Ascending aorta (tissue), 2 donors: ENCODE measurements at regions not wholly inside any gene's neighbourhood (a gene's known extent, or its start where the extent isn't known, plus 50 kb on each side); places are given as distances from the start of the nearest gene placed in this dataset.

Experiments used
- DNase-seq, 2 donors: peaks; one replicate each; pipeline ENCODE4 v3.0.0-alpha.2; 2019; ENCODE audit warnings: low spot score in 2 of 2
- H3K27ac ChIP-seq, 2 donors: fragments of 200-600 bp; sonication (generic); one replicate each; pipeline ENCODE4 v1.5.1; 2016 to 2017; ENCODE audit warnings: mild to moderate bottlenecking in 1 of 2
- H3K27me3 ChIP-seq: fragments of 200-600 bp; sonication (generic); one replicate; pipeline ENCODE4 v1.5.1; 2017
- H3K36me3 ChIP-seq, 2 donors: fragments of 200-600 bp; sonication (generic); one replicate each; pipeline ENCODE4 v1.5.1; 2016
- H3K4me1 ChIP-seq, 2 donors: fragments of 200-600 bp; sonication (generic); one replicate each; pipeline ENCODE4 v1.5.1; 2016 to 2017; ENCODE audit warnings: mild to moderate bottlenecking in 1 of 2
- H3K4me3 ChIP-seq, 2 donors: fragments of 200-600 bp; sonication (generic); one replicate each; pipeline ENCODE4 v1.5.1; 2016 to 2017; ENCODE audit warnings: mild to moderate bottlenecking in 1 of 2
- H3K9me3 ChIP-seq, 2 donors: fragments of 200-600 bp; sonication (generic); one replicate each; pipeline ENCODE4 v1.5.1; 2016
- intact Hi-C: fragments of 100-400 bp; cut with DNase I; formaldehyde crosslinking; loops from one replicate; pipeline ENCODE4 v1.15.1; 2023
- TF ChIP-seq, protein P1 (sequence below), 3 experiments: fragments of 200-600 bp in 2 of 3; fragments of 450-650 bp in 1 of 3; sonication (generic) in 2 of 3; IDR thresholded peaks; one replicate each; pipeline ENCODE4 v1.5.1; 2016 to 2019; ENCODE audit warnings: antibody characterized with exemption in 3 of 3, mild to moderate bottlenecking in 1 of 3, moderate library complexity in 1 of 3

DNA sequence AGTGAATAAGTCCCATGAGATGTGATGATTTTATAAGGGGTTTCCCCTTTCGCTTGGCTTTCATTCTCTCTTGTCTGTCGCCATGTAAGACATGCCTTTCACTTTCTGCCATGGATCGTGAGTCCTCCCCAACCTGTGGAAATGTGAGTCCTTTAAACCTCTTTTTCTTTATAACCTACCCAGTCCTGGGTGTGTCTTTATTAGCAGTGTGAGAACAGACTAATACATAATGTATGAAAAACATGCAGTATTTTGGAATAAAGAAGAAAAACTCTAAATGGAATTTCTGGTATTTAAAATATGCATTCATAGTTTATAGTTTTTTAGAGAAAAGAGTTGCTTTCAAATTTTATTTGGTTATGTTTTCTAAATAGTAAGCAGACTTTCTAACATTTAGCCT, 360.7 kb downstream of the PCDH7 start:
- Histone ChIP-seq H3K27me3 (no peaks in the 10 kb centered on the region), H3K27ac (peak overlapping the region; percentile 78 to 88), H3K4me3 (peak overlapping the region in 1 of 2 donors; percentile 14), H3K9me3 (no peaks in the 10 kb centered on the region), H3K36me3 (no peaks in the 10 kb centered on the region), H3K4me1 (peaks cover 6 to 38% of the 10 kb centered on the region in 2 donors)
- no peak for DNase-seq
- TF ChIP-seq, protein P1, sequence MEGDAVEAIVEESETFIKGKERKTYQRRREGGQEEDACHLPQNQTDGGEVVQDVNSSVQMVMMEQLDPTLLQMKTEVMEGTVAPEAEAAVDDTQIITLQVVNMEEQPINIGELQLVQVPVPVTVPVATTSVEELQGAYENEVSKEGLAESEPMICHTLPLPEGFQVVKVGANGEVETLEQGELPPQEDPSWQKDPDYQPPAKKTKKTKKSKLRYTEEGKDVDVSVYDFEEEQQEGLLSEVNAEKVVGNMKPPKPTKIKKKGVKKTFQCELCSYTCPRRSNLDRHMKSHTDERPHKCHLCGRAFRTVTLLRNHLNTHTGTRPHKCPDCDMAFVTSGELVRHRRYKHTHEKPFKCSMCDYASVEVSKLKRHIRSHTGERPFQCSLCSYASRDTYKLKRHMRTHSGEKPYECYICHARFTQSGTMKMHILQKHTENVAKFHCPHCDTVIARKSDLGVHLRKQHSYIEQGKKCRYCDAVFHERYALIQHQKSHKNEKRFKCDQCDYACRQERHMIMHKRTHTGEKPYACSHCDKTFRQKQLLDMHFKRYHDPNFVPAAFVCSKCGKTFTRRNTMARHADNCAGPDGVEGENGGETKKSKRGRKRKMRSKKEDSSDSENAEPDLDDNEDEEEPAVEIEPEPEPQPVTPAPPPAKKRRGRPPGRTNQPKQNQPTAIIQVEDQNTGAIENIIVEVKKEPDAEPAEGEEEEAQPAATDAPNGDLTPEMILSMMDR (IDR thresholded peaks at IDR 0.05): no peak
- intact Hi-C loops: no loop called here

DNA sequence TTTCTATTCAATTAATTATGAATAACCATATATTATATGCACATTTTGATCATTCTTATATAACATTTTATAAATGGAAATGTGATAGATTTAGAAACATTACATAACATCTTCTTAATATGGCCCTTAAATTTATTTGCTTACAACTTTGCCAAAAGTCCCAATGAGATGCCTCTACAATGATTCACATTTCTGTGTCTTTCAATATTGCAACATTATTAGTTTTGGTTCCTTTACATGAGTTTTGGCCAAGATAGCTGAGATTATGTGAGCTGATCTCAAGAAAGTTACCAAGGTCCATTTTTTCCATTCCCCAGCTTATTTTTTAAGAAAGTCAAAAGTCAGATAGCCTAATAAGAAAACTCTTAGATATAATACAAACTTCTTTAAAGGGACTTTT, 361.2 kb downstream of the PCDH7 start:
- H3K27ac ChIP-seq: peak overlapping the region; percentile 78 to 88
- peaks cover 10 to 40% of the 10 kb centered on the region in 2 donors for H3K4me1 ChIP-seq

DNA sequence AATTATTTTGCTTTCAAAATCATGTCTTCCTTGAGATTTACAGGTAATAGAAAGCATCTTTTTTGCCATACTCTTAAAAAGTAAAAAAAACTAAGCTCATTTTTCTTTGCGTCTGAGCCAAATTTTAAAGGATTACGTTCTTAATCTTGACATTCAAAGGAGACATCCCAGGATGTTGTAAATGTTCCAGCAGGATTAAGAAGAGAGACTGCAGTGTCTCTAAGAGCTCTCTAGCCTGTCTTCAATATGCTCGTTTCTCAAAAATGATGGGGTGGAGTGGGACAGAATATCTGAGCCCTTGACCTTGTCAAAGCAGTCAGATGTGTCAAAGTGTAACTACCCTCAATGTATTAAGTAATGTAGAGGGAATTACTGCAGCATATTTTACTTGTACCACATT, 363.3 kb downstream of the PCDH7 start:
- Histone ChIP-seq H3K4me1 (peaks cover 18 to 51% of the 10 kb centered on the region in 2 donors), H3K27me3 (no peaks in the 10 kb centered on the region), H3K9me3 (no peaks in the 10 kb centered on the region), H3K4me3 (no peak overlapping the region), H3K36me3 (no peaks in the 10 kb centered on the region), H3K27ac (peak overlapping the region; percentile 41 to 78)
- intact Hi-C loops: no loop called here
- TF ChIP-seq, protein P1 (IDR thresholded peaks at IDR 0.05): no peak
- no peak for DNase-seq

More for the DNA sequence above, 361.2 kb downstream of the PCDH7 start:
- Histone ChIP-seq H3K9me3 (no peaks in the 10 kb centered on the region), H3K27me3 (no peaks in the 10 kb centered on the region), H3K36me3 (no peaks in the 10 kb centered on the region), H3K4me3 (no peak overlapping the region)
- no peak for DNase-seq
- TF ChIP-seq, protein P1 (IDR thresholded peaks at IDR 0.05): no peak
- intact Hi-C loops: no loop called here

DNA sequence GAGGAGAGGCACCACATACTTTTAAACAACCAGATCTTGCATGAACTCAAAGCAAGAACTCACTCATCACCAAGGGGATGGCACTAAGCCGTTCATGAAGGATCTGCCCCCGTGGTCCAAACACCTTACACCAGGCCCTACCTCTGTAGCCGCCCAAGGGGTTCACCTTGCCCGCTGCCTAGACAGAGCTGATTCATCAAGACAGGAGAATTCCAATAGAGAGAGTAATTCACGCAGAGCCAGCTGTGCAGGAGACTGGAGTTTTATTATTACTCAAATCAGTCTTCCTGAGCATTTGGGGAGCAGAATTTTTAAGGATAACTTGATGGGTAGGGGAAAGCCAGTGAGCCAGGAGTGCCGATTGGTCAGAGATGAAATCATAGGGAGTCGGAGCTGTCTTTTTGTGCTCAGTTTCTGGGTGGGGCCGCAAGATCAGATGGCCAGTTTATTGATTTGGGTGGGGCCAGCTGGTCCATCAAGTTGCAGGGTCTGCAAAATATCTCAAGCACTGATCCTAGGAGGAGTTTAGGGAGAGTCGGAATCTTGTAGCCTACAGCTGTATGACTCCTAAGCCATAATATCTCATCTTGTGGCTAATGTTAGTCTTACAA, 364.7 kb downstream of the PCDH7 start:
- no peaks in the 10 kb centered on the region for H3K27me3 ChIP-seq
- H3K36me3 ChIP-seq: no peaks in the 10 kb centered on the region
- peak overlapping the region; percentile 81 to 83 for H3K27ac ChIP-seq
- H3K9me3 ChIP-seq: no peaks in the 10 kb centered on the region
- TF ChIP-seq, protein P1 (IDR thresholded peaks at IDR 0.05): no peak
- peak in 1 of 2 donors; percentile 63 for DNase-seq
- H3K4me1 ChIP-seq: peaks cover 18 to 59% of the 10 kb centered on the region in 2 donors
- intact Hi-C loops: no loop called here
- H3K4me3 ChIP-seq: no peak overlapping the region

DNA sequence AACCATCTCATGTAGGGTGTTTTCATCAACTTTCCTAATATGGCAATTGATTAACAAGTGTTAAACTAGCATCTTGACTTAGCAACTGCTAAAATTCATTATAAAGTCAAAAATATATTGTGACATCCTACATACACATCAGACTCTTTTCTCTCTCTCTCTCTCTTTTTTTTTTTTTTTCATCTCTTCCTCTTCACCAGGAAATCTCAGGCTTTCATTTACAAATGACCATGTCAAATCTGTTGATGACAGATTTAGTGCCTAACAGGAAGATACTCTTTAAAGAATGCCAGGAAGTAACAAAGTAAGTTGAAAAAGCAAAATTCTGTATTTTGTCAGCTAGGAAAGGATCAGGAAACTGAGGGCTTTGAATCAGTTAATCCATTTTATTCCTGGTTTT, 365.5 kb downstream of the PCDH7 start:
- Histone ChIP-seq H3K27ac (peak overlapping the region; percentile 81 to 83), H3K4me1 (peaks cover 18 to 61% of the 10 kb centered on the region in 2 donors)
- TF ChIP-seq, protein P1 (IDR thresholded peaks at IDR 0.05): no peak

More for the DNA sequence above, 365.5 kb downstream of the PCDH7 start:
- Histone ChIP-seq H3K9me3 (no peaks in the 10 kb centered on the region), H3K4me3 (no peak overlapping the region), H3K27me3 (no peaks in the 10 kb centered on the region), H3K36me3 (no peaks in the 10 kb centered on the region)
- intact Hi-C loops: no loop called here
- no peak for DNase-seq
